HG02943 (cell line): ENCODE measurements at regions not wholly inside any gene's neighbourhood (a gene's known extent, or its start where the extent isn't known, plus 50 kb on each side); places are given as distances from the start of the nearest gene placed in this dataset.
"Not testable (repeated sequence)": the region's sequence is repeated elsewhere in the genome, so short reads cannot be mapped to it uniquely, and the experiment has no call there.

Experiments used
- ATAC-seq: cut with Tn5 transposase; IDR thresholded peaks from one replicate; pipeline ENCODE4 v1.9.1; 2021; ENCODE audit warnings: mild to moderate bottlenecking, low read depth, moderate library complexity; ENCODE audit not compliant: unreplicated experiment

GRCh38 chr5:159524279-159524678 is 194.0 kb upstream of the IL12B start:
- ATAC-seq, result not testable (repeated sequence)

- no peak for ATAC-seq
These were observed 194.8 kb upstream of the IL12B start for GRCh38 chr5:159525117-159525516.

GRCh38 chr5:159527546-159528254 is 197.4 kb upstream of the IL12B start:
- no peak for ATAC-seq

- no peak for ATAC-seq
These were observed 201.3 kb upstream of the IL12B start for GRCh38 chr5:159531554-159532105.

- ATAC-seq, result no peak
These were observed 202.9 kb upstream of the IL12B start for GRCh38 chr5:159533197-159533596.

GRCh38 chr5:159536166-159536565 is 205.9 kb upstream of the IL12B start:
- no peak for ATAC-seq

- ATAC-seq, result no peak
These were observed 206.4 kb upstream of the IL12B start for GRCh38 chr5:159536646-159537045.

GRCh38 chr5:159539678-159540077 is 209.4 kb upstream of the IL12B start:
- ATAC-seq, result no peak

GRCh38 chr5:159543326-159543725 is 213.0 kb upstream of the IL12B start:
- ATAC-seq, result no peak

- no peak for ATAC-seq
These were observed 214.9 kb upstream of the IL12B start for GRCh38 chr5:159545156-159545555.

GRCh38 chr5:159547466-159548195 is 217.3 kb upstream of the IL12B start:
- ATAC-seq, result no peak

- no peak for ATAC-seq
These were observed 218.2 kb upstream of the IL12B start for GRCh38 chr5:159548517-159548916.

GRCh38 chr5:159549046-159549445 is 218.8 kb upstream of the IL12B start:
- ATAC-seq, result no peak

GRCh38 chr5:159550951-159551350 is 220.7 kb upstream of the IL12B start:
- ATAC-seq, result no peak

GRCh38 chr5:159552751-159553150 is 222.5 kb upstream of the IL12B start:
- ATAC-seq, result no peak

GRCh38 chr5:159553792-159554191 is 223.5 kb upstream of the IL12B start:
- no peak for ATAC-seq

GRCh38 chr5:159555084-159555483 is 224.8 kb upstream of the IL12B start:
- ATAC-seq, result no peak

- ATAC-seq, result no peak
These were observed 229.1 kb upstream of the IL12B start for GRCh38 chr5:159559337-159559736.

- no peak for ATAC-seq
These were observed 229.8 kb upstream of the IL12B start for GRCh38 chr5:159560088-159560487.

- no peak for ATAC-seq
These were observed 233.7 kb upstream of the IL12B start for GRCh38 chr5:159564031-159564430.

- ATAC-seq, result no peak
These were observed 236.5 kb upstream of the IL12B start for GRCh38 chr5:159566832-159567231.

GRCh38 chr5:159567461-159567860 is 237.2 kb upstream of the IL12B start:
- no peak for ATAC-seq
